HG03439 (cell line): ENCODE measurements at regions not wholly inside any gene's neighbourhood (a gene's known extent, or its start where the extent isn't known, plus 50 kb on each side); places are given as distances from the start of the nearest gene placed in this dataset.
A peak's percentile ranks its signal among the peaks of the same experiment; 100 is the strongest.

Source experiments
- ATAC-seq: cut with Tn5 transposase; IDR thresholded peaks from one replicate; pipeline ENCODE4 v1.9.1; 2021; ENCODE audit warnings: mild to moderate bottlenecking, moderate library complexity; ENCODE audit not compliant: unreplicated experiment

- no peak for ATAC-seq
Observed at GRCh38 chr13:40069173-40070044, 413.9 kb downstream of the COG6 start.

- no peak for ATAC-seq
Observed at GRCh38 chr13:40070357-40070756, 414.9 kb downstream of the COG6 start.

- no peak for ATAC-seq
Observed at GRCh38 chr13:40072663-40073120, 417.2 kb downstream of the COG6 start.

GRCh38 chr13:40074338-40074737, 418.9 kb downstream of the COG6 start:
- ATAC-seq, result no peak

- no peak for ATAC-seq
Observed at GRCh38 chr13:40075281-40075680, 419.8 kb downstream of the COG6 start.

GRCh38 chr13:40076765-40077362, 421.4 kb downstream of the COG6 start:
- no peak for ATAC-seq

- no peak for ATAC-seq
Observed at GRCh38 chr13:40077396-40078027, 422.1 kb downstream of the COG6 start.

DNA sequence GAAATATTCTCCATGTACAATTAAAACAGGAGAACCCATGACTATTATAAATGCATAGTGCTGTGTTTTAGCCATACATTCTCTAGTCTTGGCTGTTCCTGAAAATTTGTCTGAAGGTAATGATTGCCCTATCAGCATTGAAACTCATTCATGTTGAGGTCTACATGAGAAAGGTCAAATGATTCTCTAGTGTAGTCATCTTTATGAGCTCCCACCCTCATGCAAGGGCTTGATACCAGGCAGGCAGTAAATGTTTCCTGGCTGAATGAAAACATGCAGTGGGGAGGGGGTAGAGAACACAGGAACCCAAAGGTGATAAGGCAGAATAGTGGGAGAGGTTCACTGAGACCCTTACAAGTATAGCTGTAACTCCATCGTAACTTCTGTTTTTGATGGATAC, 424.3 kb downstream of the COG6 start:
- no peak for ATAC-seq

GRCh38 chr13:40080676-40081075, 425.2 kb downstream of the COG6 start:
- ATAC-seq, result no peak

DNA sequence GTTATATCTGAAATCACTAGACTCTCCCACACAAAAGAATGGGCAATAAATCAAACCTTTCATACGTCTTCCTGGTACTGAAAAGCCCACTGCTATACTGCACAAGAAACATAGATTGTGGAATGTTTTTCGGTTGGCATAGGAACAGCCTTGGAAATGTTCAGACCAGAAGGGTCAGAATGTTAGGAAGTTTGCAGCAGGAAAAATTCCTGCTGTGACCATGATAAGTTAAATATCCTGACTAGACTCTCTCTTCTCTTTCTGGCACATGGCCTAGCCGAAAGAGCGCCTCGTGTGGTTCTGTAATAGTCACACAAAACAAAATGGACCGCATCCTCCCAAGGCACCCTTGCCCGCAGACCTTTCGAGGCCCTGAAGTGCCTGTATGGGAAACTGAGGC, 427.2 kb downstream of the COG6 start:
- ATAC-seq, result no peak

GRCh38 chr13:40083841-40084240, 428.4 kb downstream of the COG6 start:
- ATAC-seq, result no peak

DNA sequence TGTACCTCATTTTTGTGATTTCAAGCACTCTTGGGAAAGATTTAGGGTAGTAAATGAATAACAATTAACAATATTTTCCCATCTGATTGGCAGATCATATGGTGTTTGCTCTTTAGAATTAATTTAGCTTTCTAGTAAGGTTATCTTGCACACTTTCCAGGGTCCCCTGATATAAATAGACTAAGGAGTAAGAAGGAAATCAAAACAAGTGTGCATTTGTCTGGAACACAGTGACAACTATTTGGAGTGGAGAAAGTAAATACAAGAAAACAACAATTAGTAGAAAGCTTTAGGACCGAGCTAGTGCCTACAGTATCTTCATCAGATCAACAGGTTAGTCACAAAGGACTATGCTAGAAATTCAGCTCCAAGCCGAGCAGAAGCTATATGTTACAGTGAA, 429.5 kb downstream of the COG6 start:
- no peak for ATAC-seq

DNA sequence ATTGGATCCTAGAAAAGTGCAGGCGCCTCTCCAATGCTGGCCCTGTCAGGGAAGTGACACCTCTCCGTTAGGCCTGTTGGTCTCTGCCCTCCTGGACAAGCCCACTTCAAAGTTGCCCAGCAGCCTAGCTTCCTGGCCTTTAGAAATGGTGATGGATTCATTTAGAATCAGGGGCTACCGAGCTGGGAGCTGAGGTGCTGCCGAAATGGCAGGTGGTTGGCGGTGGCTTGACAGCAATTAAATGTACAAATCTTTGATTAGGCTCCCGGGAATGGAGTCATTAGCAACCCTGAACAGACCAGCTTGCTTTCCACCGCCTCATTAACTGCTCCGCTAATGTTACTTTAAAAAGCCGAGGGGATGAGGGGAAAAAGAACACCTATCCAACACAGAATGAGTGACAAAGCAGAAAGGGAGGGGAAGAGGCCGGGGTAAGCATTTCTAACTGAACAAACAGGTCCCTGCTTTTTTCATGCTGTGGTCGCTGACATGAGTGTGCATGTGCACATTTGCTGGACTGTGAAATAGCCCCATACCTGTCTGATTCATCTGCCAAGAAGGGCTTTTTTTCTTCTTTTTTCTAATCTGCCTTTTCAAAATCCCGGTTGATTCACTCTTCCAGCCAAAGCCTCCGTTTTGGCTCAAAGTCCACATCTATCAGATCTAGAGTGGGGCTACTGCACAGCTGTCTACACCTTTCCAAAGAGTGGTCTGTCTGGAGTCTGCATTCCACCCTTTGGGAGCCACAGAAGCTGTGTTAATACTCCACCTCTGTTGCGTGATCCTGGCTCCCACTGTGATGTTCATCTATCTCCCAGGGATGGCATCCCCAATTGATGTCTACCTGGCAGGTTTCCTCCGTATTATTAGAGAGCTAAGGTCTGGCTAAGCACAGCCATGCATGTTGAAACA, 431.9 kb downstream of the COG6 start:
- no peak for ATAC-seq

GRCh38 chr13:40094056-40094455, 438.6 kb downstream of the COG6 start:
- no peak for ATAC-seq

GRCh38 chr13:40095695-40096356, 440.4 kb downstream of the COG6 start:
- ATAC-seq, result no peak

GRCh38 chr13:40096357-40096901, 441.0 kb downstream of the COG6 start:
- ATAC-seq, result no peak

DNA sequence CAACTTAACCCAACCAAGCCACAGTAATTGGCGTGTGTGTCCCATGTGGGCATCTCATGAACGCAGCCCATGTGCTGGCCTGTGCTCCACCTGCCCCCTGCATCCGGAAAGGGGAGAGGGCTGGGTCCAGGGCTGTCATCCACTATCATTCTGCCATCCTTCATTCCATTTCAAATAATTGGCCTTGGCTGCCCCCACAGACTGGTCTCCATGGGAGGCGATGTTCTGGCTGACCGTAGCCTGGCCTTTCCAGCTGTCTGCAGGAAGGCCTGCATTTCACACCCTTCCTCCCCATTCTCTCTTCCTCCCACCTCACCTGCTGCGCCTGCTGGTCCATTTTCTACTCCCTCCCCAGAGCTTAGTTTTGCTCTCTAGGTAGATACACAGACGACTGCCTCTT, 442.8 kb downstream of the COG6 start:
- ATAC-seq, result no peak

DNA sequence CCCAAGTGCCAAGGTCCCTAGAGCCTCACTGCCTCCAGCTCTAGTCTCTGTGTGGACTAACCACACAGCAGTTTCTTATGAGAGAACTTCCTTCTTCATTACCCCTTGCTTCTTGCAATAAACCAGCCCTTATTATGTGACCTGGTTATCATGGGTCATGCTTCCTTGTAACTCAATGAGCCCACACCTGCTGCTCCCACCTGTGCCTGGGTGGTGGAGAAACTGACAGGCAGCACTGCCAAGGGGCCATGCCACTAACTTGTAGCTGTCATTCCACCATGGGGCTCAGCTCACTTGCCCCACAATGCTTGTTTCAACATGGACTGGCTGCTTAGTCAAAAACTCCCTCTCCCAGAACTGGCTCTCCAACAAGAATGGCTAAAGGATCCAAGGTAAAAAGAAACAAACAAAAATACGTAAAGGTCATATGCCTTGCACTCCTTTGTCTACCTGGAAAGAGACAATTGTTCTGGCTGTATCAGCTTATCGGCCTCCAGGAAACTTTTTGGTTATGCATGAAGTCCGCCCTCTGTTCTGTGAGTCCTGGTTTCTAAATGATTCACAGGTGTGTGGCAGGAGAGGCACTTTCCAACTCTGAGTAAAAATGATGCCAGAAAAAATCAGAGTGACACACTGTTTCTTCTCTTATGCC, 446.4 kb downstream of the COG6 start:
- ATAC-seq, result peak; percentile 85

GRCh38 chr13:40102360-40102727, 446.9 kb downstream of the COG6 start:
- peak; percentile 29 for ATAC-seq

DNA sequence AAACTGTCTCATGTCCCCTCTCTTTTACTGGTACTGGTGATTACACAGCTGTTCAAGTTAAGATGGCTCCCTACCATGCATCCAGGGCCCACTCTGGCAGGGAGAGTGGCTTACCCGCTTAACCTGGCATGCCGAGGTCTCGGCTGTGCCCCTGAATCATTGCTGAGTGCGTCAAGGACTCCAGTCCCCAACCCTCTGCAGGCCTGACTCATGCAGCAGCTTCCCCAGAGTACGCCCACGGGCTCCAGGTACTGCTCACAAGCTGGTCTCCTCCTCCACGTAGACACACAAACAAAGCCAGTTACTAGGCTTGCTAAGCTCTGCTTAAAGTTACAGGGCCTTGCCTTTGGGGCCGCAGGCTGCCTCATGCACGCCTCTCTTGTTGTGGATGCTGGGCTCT, 447.4 kb downstream of the COG6 start:
- no peak for ATAC-seq
